Gastrocnemius medialis (tissue), 4 donors: ENCODE measurements at regions not wholly inside any gene's neighbourhood (a gene's known extent, or its start where the extent isn't known, plus 50 kb on each side); places are given as distances from the start of the nearest gene placed in this dataset.

Experiments
- CTCF ChIP-seq, 5 experiments: fragments of 450-650 bp in 3 of 5; fragments of 200-600 bp in 2 of 5; sonication (generic) in 2 of 5; IDR thresholded peaks in 4 of 5; conservative IDR thresholded peaks in 1 of 5; 1 replicate in 4 of 5; 2 replicates in 1 of 5; pipeline ENCODE4 v1.5.1; 2016 to 2019; ENCODE audit warnings: antibody characterized with exemption in 5 of 5, mild to moderate bottlenecking in 3 of 5, moderate library complexity in 3 of 5
- POLR2A ChIP-seq, 2 donors: fragments of 450-650 bp; IDR thresholded peaks; one replicate each; pipeline ENCODE4 v1.6.1; 2017; ENCODE audit warnings: antibody characterized with exemption in 2 of 2, mild to moderate bottlenecking in 2 of 2, moderate library complexity in 2 of 2

DNA sequence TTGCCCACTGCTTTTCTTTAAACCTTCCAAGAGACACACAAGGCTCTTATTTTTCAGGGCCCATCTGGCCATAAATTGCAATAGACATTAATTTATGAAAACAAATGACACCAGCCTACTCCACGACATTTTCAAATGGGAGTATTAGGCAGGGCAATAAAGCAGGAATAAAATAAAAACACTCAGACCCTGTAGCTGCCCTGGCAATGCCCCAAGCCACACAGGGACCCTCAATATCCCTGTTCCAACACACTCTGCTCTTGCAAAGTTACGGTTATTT, 550.8 kb upstream of the TNP1 start:
- TF ChIP-seq CTCF (IDR thresholded peaks at IDR 0.05 in 4 of 5, conservative IDR thresholded peaks at IDR 0.05 in 1 of 5) (no peak), POLR2A (IDR thresholded peaks at IDR 0.05) (no peak)
